ENCODE measurements at regions not wholly inside any gene's neighbourhood (a gene's known extent, or its start where the extent isn't known, plus 50 kb on each side); places are given as distances from the start of the nearest gene placed in this dataset.

GRCh38 chr9:73565833-73566465 lies 414.3 kb downstream of the ANXA1 start:
- DNase-seq, result no peak

GRCh38 chr9:73566627-73567026 lies 415.0 kb downstream of the ANXA1 start:
- no peak for DNase-seq

GRCh38 chr9:73573235-73573634 lies 421.6 kb downstream of the ANXA1 start:
- no peak for DNase-seq

- no peak for DNase-seq
Observed at GRCh38 chr9:73575101-73576060, 423.7 kb downstream of the ANXA1 start.

DNA sequence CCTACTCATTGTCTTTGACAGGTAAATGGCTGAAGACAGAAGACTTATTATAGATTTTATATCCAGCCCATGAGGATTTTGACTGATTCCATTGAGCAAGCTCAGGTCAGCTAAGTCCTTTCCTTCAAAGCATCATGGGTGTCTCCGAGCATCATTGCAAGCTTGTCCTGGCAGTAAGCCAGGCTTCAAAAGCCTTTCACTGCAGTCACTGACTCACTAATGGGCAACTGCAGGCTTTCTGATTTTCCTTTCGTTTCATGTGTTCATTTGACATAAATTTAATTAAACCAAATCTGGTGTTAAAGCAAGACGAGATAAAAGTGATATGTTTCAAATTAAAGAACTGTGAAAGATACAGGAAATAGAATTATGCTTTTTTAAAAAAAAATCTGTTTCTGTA lies 426.2 kb downstream of the ANXA1 start:
- DNase-seq, result no peak

- DNase-seq, result no peak
Observed at GRCh38 chr9:73579823-73580222, 428.2 kb downstream of the ANXA1 start.

- no peak for DNase-seq
Observed at GRCh38 chr9:73583576-73583975, 431.9 kb downstream of the ANXA1 start.

- no peak for DNase-seq
Observed at GRCh38 chr9:73595036-73595545, 443.4 kb downstream of the ANXA1 start.

DNA sequence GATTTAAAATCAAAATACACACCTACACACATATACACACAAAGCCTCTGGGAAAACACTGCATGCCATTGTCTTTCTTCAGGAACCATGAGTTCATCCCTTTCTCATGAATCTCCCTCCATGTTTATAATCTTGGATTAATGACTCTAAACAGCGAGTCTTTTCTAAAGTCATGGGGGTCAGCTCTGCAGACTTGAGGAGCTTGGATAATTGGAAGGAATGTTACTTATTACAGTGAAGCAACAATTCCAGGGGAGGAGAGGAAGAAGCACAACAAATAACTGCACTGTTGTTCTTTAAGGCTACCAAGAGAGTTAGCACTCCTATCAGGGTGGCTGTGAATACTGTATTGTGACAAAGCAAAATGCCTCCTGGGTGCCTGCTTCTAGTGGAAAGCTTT lies 444.7 kb downstream of the ANXA1 start:
- no peak for DNase-seq

DNA sequence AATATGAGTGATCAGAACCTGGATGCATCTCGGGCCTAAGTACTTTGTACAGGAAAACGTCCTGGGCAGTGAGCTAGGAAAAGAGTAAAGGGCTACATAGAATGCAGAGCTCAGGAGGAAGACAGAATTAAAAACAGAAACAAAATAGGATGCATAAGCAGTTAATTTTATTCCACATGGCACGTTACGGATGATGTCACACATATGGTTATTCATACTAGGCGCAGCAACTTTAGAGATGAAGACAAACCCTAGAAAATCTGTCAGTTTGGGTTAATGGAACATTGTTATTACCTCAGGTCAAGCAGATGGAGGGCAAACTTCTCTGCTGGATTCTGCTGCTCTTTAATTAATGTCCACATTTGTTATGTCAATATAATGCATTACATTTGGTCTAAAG lies 445.4 kb downstream of the ANXA1 start:
- DNase-seq, result no peak

GRCh38 chr9:73597771-73598170 lies 446.1 kb downstream of the ANXA1 start:
- no peak for DNase-seq

- no peak for DNase-seq
Observed at GRCh38 chr9:73609381-73609780, 457.7 kb downstream of the ANXA1 start.

DNA sequence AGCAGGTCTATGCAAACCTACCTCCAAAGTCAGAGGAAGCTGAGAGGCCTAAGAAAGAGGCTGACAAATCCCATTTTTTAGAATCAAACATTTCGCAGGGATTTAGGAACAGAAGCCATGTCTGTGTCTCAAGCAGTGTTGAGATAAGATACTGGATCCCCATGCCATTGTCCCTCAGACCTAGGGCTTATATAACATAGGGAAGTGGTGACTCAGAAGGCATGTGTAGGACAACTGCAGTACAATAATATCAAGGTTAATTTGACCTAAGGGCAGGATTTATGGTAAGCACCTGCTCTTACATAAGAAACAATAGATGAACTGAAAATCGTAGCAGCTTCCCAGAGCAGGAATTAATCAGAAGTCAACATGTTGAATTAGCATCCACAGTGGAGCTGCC lies 459.4 kb downstream of the ANXA1 start:
- DNase-seq, result no peak

DNA sequence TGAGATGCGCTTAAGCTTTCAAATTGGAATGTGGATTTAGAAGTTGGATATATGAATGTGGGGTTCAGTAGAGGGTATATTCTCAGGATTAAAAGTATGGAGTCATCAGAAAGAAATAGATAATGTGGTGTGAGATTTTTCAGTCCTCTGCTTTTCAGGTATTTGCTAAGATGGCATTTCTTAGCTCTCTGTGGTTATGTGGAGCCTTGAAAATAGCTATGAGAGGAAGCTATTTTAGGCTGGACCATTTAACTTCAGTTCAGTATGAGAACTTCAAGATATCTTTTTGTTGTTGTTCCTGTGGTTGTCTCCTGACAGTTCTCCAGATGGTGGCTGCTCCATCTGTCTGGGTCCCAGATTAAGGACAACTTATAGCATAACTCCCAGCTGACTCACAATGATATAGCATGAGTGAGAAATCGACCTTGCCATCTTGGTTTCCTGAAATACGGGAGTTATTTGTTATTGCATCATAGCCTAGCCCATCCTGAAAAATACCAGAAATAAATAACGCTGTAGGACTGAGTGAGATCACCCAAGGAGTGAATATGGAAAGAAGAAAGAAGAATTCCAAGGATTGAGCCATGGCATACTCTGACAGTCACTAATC lies 461.5 kb downstream of the ANXA1 start:
- no peak for DNase-seq

DNA sequence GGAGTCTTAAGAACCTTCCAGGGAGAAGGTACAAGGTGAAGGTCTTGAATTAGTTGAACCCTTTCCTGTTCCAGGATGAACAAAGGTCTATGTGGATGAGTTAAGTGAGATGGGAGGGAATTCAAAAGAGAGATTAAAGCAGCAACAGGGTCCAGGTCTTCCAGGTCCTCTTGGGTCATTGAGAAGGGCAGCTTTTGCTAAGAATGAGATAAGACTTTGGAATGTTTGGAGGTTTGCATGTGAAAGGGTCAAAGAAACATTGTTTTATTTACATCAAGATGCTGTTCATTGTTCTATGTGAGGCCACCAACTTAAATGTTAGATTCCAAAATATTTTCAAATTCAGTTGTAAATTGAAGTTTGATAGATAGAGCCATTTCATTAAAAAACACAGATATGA lies 463.9 kb downstream of the ANXA1 start:
- no peak for DNase-seq

DNA sequence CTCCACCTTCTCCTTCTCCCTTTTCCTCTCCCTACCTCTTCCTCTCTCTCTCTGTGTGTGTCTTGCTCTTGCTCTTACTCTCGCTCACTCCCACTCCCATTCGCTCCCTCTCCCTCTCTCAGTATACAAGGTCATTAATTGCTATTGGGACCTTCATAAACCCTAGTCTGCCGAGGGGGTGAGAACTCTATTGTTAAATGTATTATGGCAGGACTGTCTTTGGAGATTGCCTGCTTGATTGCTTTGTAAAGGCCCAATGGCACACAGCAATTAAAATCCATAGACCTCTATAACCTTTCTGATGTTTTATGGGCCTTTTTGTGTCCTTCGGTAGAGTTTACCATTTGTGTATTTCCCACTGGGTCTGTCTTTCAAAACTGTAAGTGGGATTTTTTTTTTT lies 465.9 kb downstream of the ANXA1 start:
- no peak for DNase-seq

- DNase-seq, result no peak
Observed at GRCh38 chr9:73640971-73641370, 489.3 kb downstream of the ANXA1 start.

GRCh38 chr9:73643379-73644013 lies 491.8 kb downstream of the ANXA1 start:
- no peak for DNase-seq

- DNase-seq, result no peak
Observed at GRCh38 chr9:73647560-73647959, 495.9 kb downstream of the ANXA1 start.

GRCh38 chr9:73649552-73649951 lies 497.9 kb downstream of the ANXA1 start:
- DNase-seq, result no peak

GRCh38 chr9:73655363-73655762 lies 503.7 kb downstream of the ANXA1 start:
- DNase-seq, result no peak

DNA sequence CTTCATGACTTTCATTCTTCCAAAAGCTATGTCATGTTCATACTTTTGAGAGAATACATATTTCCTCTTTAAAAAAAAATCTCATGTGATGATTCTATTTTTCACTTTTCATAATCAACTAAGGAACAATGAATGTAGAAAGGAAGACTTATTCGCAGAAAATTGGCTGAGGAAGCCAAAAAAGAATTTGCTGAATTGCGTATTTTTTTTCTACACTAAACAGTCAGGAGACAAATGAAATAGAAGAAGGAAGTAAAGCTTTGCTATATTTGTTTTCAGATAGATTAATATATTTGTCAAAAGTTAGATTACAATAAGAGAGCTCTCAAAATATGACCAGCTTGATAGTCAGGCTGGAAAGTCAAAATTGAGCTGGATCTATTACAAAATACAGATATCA lies 504.2 kb downstream of the ANXA1 start:
- no peak for DNase-seq

DNA sequence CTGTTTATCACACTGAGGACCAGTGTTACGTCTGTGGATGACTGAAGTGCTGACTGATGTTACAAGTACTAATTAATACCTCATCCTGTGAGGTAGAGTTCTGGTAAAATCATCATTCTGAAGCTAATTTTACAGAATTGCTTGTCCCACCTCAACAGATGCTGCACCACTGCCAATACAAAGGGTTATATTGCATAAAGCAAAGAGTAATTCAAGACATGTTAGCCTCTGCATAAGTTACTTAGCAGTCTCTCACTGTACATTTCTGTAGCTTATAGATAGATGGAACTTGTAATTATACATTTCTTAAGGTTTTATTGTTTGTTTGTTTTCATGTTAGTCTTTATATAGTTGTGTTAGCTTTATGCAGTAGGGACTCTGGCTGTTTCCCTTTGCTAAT lies 513.6 kb downstream of the ANXA1 start:
- no peak for DNase-seq
